CD4-positive, alpha-beta T cell treated with Interferon alpha-2 for 1 hour (primary cell): ENCODE measurements at regions not wholly inside any gene's neighbourhood (a gene's known extent, or its start where the extent isn't known, plus 50 kb on each side); places are given as distances from the start of the nearest gene placed in this dataset.
"Not testable (repeated sequence)": the region's sequence is repeated elsewhere in the genome, so short reads cannot be mapped to it uniquely, and the experiment has no call there.

ENCODE experiments used
- DNase-seq, 2 donors: peaks; one replicate each; pipeline ENCODE4 v3.0.0-alpha.2; 2020 to 2022

DNA sequence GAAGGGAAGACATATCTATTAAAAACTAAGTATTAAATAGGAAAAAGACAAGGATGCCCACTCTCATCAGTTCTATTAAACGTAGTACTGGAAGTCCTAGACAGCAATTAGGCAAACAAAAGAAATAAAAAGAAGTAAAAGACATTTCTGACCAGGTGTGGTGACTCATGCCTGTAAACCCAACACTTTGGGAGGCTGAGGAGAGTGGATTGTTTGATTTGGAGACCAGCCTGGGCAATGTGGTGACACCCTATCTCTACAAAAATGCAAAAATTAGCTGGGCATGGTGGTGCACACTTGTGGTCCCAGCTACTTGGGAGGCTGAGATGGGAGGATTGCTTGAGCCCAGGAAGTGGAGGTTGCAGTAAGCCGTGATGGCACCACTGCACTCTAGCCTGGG lies 1071.8 kb downstream of the FAT4 start:
- DNase-seq = no peak

DNA sequence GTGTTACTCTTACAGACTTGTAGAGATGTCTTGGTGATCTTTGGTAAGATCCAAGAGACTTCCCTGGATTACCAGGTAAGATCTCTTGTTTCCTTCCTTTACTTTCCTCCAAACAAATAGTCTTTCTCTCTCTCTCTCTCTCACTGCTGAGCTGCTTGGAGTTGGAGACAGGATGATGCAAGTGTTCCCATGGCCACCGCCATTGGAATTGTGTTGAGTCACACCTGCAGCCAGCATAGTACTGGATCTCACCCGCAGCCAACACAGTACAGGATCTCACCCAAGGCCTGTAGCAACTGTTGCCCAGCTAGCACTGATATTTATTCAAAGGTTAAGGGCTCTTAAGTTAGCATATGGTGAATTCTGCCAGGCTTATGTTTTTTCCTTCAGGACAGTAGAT lies 1080.9 kb downstream of the FAT4 start:
- DNase-seq = no peak

DNA sequence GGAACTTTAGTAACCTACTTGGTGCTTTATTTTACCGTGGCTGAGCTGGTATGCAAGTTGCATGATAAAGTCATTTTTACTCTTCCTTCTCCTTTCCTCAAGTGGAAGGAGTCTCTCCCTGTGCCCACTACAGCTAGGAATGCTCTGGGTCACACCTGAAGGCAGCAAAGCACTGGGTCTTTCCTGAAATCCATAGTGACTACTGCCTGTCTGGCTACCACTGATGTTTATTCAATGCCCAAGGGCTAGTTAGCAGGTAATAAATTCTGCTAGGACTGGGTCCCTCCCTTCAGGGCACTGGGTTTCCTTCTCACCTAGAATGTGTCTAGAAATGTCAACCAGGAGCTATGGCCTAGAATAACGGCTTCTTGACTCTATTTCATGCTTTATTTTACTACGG lies 1081.4 kb downstream of the FAT4 start:
- DNase-seq = no peak

DNA sequence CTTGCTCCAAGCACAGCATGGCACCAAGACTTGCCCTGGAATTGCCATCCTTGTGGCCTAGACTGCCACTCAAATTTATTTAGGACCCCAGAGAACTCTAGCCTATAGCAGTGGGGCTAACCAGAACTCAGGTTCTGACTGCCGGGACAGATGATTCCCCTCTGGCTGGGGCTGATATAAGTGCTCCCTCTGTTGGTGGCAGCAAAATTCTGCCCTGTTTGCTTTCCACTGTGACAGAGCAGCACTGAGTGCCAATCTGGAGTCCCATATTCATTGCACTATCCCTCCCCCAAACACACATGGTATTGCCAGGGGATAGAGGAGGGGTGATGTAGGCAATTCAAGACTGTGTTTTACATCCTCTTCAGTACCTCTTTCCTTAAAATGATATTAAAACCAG lies 1081.9 kb downstream of the FAT4 start:
- no peak for DNase-seq

DNA sequence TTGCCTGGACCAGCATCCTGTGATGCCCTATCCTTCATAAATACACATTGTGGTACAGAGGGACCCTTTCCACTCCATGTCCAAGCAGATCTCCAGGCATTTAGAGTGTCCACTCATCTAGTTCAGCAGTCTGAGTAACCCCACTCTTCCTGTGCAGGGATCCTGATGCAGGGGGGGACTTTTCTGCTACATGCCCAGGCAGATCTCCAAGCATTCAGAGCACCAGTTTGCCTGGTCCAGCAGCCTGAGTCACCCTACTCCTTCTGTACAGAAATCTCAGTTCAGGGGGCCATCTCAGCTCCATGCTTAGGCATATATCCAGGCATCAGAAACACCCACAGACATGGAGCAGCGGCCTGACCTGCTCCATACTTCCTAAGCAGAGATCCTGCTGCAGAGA lies 1089.8 kb downstream of the FAT4 start:
- DNase-seq = no peak

DNA sequence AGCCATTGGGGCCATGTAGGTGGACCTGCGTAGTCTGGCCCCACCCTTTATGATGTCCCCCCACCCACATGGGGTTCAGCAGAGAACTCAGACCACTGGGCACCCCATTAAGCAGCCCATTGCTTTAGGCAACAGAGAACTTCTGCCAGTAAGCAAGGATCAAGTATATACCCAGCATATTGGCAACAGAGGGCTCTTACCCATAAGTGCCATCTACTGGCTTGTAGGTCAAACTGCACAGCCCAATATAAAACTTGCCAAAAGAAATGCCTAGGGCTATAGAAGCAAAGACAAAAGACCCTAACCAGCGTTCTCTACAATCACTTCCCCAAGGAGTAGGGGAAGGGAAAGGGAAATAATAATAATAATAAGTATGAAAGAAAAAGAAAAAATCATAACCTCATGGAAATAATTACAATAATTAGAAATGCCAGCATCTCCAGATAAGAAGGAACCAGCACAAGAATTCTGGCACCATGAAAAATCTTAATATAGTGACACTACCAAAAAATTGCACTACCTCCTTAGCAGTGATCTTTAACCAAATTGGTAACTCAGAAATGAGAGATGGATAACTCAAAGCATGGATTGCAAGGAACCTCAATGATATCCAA lies 1090.7 kb downstream of the FAT4 start:
- DNase-seq = no peak

DNA sequence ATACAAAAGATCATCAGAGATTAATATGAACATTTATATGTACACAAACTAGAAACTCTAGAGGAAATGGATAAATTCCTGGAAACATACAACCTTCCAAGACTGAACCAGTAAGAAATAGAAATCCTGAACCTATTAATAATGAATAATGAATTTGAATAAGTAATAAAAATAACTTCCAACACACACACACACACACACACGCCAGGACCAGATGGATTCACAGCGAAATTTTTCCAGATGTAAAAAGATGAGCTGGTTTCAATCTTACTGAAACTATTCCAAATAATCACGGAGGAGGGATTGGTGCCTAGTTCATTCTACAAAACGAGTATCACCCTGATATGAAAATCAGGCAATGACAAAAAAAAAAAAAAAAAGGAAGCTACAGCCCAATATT lies 1095.0 kb downstream of the FAT4 start:
- DNase-seq = no peak

DNA sequence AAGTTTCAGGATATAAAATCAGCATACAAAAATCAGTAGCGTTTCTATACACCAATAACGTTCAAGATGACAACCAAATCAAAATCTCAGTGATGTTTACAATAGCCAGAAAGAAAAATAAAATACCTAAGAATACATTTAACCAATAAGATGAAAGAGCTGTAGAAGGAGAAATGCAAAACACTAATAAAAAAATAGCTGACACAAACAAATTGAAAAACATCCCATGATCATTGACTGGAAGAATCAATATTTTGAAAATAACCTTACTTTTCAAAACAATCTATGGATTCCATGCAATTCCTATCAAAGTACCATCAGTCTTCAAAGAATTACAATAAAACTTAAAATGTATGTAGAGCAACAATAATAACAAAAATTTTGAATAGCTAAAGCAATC lies 1096.3 kb downstream of the FAT4 start:
- DNase-seq = no peak

DNA sequence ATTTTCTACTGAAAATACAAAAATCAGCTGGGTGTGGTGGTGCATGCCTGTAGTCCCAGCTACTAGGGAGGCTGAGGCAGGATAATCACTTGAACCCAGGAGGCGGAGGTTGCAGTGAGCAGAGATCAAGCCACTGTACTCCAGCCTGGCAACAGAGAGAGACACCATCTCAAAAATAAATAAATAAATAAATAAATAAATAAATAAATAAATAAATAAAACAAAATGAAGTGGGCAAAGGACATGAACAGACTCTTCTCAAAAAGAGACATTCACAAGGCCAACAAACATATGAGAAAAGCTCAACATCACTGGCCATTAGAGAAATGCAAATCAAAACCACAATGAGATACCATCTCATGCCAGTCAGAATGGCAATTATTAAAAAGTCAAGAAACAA lies 1097.6 kb downstream of the FAT4 start:
- not testable (repeated sequence) for DNase-seq

DNA sequence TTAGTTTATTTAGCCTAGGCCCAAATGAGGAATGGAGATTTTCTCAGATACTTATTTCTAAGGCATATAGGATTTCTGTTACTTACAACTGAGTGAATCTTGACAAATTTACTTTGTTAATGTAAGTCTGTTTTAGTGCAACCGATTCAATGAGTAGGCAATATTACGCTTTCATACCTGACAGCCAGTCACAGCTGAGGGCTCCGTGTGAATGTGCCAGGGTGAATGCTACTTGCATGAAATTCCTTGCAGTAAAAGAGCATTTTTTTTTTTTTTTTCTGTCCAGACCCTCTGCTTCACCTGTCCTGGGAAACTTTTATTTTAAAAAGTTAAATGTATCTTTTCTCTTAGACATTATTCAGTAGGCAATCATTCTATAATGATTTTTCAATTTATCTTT lies 1100.0 kb downstream of the FAT4 start:
- no peak for DNase-seq

DNA sequence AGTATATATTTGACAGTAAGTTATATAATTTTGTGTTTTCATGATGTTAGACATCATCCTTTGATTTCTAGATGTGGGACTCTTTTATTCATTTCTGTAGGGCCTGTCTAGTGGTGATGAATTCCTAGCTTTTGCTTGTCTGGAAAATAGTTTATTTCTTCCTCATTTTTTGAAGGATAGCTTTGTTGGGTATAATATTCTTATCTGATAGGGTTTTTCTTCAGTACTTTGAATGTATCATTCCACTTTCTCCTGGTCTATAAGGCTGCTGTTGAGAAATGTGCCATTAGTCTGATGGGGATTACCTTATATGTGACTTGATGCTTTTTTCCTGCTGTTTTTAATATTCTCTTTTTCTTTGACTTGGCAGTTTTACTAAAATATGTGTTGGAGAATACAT lies 1104.5 kb downstream of the FAT4 start:
- DNase-seq = no peak

DNA sequence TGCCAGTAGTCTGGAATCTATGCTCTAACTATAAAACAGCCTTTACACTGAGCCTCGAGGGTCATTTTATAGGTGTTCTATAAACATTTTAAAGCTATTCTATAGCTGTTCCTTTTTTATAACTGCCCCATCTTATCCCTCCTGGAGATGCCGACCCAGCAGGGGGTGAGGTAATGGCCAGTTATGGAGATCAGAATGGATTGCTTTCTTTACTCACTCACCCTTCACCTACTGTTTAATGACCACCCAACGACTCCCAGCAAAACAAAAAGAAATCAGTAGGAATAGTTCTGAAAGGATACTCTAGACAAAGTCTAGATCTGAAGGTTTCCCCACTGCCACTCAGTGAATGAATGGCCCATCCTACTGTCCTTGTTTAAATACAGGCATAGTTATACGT lies 1113.1 kb downstream of the FAT4 start:
- no peak for DNase-seq

DNA sequence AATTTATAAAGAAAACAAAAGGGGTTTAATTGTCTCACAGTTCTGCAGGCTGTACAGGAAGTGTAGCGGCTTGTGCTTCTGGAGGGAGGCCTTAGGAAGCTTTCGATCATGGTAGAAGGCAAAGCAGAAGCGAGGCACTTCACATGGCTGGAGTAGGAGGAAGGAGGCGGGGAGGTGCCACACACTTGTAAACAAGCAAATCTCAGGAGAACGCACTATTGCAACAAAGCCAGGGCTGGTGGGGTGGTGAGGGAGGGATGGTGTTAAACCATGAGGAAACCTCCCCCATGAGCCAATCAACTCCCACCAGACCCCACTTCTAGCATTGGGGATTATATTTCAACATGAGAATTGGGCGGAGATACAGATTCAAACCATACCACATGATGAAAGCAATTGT lies 1116.3 kb downstream of the FAT4 start:
- DNase-seq = no peak

DNA sequence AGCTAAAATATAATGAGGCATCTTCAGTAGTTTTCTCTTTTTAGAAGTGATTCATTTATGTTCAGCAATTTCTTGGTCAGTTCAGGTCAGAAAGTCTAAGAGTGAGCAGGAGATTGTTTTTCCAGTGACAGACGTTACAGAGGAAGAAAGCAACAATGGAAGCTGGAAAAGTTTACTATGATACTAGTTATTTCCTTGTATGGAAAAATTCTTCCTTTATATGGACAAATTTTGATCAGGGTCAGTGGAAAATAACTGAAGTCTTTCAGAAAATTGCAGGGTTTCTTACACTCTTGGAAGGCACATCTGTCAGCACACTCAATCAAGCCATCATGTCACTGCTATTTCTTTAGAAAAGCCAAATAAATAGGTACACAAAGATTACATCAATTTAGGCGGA lies 1120.7 kb downstream of the FAT4 start:
- DNase-seq = no peak

DNA sequence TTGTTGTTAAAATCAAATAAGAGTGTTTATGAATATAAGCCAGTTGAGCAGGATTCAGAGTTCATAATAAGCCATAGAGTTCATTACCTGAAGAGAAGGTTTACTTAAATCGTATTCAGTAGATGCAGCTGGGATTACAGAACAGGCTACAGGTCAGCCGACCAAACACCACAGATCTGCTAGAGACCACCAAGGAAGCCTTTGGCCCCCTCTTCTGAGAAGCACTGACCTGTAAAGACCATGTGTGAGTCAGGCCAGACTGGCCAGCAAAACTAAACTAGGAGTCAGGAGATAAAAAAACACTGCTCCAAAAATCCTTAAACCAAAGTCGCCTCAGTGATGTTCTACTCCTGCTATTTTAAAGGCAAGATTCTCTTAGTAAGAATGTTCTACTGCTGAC lies 1125.5 kb downstream of the FAT4 start:
- no peak for DNase-seq

DNA sequence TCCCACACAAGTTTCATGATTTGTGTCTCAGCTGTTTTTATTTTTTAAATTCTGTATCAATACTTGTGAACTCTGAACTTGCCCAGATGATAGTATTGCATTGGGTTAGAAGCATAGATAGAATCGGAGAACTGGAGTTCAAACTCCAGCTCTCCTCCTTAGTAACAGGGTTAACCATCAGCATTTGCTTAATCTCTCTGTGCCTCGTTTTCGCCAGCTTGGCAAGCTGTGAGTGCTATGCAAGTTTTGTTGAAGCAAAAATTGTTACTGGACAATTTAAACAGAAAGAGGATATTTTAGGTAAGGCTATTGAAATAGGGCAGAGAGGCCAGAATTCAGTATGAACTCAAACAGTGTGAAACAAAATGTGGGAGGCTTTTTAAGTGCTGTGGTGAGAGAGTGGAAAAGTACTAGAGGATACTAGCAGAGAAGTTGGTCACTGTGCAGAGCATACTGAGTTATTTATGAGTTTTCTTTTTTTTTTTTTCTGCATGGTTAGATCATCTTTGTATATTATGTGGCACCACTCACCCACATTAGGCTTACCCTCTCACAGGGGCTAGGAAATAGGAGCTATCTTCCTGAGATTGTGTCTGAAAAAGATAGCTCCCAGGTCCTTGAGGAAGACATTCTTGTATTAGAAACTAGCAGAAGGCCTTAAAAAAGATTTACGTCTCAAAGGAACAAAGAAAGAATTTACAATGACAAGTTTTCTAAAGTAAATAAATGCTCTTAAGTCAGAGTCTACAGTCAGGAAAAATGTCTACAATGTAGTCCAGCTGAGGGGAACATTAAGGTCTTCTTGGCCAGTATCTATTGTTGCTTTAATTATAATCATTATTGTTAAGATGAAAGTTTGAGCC lies 1126.6 kb downstream of the FAT4 start:
- no peak for DNase-seq

DNA sequence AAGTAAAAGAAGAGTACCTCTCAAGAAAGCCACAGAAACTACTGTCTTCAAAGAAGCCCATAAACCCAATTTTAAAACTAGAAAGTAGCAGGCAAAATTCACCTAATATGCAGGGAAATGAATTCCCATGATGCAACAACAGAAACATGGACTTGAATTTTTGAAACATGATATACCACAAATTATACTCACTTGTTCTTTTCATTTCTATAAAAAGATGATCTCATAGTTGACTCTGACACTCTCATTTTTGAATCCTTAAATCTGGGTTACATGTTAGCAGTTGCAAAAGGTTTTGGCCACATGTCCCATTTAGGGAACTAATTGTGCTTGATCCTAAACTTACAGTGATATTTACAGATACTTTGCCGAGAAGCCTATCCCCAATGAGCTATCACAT lies 1130.8 kb downstream of the FAT4 start:
- DNase-seq = no peak

DNA sequence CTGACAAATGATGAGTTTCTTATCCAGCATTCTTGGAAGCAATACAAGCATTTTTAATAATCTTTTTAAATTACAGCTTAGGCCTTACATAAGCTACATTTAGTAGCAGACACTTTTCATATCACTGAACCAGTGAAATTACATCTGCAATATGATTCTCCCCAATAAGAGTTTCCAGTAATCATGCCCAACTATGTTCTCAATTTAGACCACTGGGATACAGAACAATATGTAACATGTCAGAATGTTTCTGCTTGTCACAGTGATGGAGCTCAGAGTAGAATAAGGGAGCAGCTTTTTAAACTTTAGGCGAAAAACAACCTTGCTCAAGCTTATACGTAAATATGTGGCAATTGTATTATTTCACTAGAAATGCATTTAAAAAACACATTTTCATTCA lies 1132.2 kb downstream of the FAT4 start:
- no peak for DNase-seq

DNA sequence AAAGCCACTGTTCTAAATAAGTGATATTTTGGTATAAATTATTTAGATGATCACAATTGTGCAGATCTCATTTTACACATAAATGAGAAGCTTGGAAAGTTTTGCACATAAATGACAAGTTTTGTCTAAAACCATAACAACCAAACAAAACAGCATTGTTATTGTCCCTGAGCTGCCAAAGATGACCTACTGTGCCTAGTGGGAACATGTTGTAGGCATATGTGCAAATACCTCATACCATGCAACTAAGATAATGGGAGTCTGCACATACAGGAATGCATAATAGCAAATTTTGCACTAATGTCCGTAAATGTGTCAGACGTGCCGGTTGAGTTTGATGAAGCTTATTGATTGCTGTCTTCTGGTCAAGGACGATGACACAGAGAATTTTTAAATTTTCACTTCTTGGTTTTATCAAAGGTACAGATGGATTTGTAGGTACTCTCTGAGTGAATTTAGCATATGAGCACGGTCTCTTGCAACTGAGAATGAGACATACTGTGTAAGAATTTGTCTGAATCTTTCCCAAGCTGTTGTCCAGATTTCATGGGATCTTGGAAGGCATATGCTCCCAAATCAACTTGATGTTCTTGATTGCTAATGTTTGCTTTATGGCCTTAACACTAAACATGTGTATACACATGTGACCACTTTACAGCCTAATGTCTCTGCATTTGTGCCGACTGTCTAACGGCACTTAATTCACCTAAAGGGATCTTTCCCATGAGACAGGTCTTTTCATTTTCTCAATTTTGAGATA lies 1133.5 kb downstream of the FAT4 start:
- DNase-seq = no peak

DNA sequence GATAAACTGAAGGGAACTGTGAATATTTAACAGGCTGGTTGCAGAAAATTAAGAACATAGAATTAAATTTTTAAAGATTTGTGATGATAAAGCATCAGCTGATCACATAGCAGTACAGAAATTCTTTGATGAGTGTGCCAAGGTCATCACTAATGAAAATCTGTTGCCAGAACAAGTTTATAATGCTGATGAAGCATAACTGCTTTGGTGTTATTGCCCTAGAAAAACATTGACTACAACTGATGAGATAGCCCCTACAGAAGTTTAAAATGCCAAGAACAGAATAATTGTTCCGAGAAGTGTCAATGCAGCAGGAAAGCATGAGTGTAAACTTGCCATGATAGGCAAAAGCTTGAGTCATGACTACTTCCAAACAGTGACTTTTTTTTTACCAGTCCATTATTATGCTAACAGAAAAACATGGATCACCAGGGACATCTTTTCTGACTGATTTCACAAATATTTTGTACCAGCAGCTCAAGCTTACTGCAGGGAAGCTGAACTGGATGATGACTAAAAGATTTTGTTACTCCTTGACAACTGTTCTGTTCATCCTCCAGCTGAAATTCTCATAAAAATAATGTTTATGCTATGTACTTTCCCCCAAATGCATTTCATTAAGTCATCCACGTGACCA lies 1136.6 kb downstream of the FAT4 start:
- DNase-seq = no peak

DNA sequence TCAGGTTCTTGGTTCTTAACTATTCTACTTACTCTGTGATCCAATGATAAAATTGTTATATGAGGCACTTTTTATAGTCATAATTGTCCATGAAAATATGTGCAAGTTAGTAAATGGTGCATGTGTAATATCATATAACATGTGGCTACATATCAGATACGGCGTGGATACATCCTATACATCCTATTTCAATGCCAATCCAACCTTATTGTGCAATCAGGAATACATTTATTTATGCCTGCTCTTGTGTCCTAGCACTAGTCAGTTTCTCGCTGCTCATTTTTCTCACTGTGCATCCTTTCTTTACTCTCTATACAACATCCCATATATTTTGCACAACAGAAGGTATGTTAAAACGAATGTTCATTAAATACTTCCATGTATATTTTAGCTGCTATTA lies 1141.1 kb downstream of the FAT4 start:
- no peak for DNase-seq

DNA sequence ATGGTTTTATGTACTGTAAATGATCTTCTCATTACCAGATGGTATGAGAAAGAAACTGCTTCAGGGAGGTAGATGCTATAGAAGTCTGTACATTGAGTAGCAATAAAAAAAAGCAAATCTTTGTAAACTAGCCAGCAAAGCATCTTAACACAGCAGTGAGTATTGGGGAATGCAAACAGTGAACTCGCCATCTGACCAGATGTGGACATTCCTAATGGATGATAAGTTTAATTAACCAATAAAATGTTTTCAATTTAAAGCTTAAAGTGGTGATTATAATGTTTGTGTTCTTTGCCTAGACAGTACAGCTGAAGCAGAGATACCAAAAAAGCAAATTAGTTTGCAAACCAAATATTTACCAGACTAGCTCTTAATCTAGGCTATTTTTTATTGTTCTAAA lies 1144.2 kb downstream of the FAT4 start:
- DNase-seq = no peak

DNA sequence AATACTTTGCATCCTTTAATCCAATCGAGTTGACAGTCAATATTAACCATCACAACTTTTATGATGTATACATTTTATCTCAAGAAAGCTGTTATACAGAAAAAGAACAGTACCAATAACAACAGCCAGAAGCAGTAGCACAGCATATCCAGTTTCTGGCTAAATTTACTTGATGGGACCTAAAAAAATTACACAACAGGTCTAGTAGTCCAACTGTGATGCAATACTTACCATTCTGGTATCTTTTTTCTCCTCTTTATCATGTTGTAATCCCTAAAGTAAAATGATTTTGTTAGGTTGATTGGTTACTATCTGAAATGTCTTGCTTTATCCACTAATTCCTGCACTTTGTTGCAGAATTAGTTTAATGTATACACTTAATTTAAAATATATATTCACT lies 1150.6 kb downstream of the FAT4 start:
- DNase-seq = no peak

DNA sequence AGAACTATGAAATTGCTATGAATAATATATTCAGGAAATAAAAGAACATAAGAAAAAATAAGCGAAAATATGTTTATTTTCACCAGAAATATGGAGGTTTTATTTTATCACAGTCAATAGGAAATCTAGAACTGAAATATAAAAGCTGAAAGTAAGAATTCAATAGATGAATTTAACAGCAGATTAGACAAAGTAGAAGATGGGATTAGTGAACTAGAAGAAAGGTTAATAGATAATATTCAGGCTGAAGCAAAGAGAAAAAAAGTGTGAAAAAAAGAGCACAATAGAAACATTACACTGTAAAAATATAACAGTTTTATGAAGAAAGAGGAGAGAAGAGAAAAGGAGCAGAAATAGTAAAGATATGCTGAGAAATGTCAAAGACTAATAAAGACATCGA lies 1152.1 kb downstream of the FAT4 start:
- no peak for DNase-seq
